Thymus (tissue), 11 donors: ENCODE measurements at regions not wholly inside any gene's neighbourhood (a gene's known extent, or its start where the extent isn't known, plus 50 kb on each side); places are given as distances from the start of the nearest gene placed in this dataset.

Source experiments
- DNase-seq, 9 donors: peaks; one replicate each; pipeline ENCODE4 v3.0.0-alpha.2; 2013; ENCODE audit warnings: low spot score in 9 of 9, low read depth in 6 of 9, missing footprints in 1 of 9
- H3K27ac ChIP-seq, 2 donors: one replicate each; pipeline ENCODE4 v1.5.1; 2013; ENCODE audit warnings: control low read depth in 1 of 2, low read depth in 1 of 2, low read length in 1 of 2, mild to moderate bottlenecking in 1 of 2, moderate library complexity in 1 of 2
- H3K27me3 ChIP-seq, 2 donors: one replicate each; pipeline ENCODE4 v1.5.1; 2013; ENCODE audit warnings: low read length in 1 of 2; ENCODE audit not compliant: control insufficient read depth in 2 of 2, insufficient read depth in 1 of 2
- H3K36me3 ChIP-seq, 2 donors: one replicate each; pipeline ENCODE4 v1.5.1; 2013; ENCODE audit warnings: low read length in 1 of 2, mild to moderate bottlenecking in 1 of 2, moderate library complexity in 1 of 2; ENCODE audit not compliant: control insufficient read depth in 2 of 2, insufficient read depth in 2 of 2
- H3K4me1 ChIP-seq, 2 donors: one replicate each; pipeline ENCODE4 v1.5.1; 2013; ENCODE audit warnings: low read length in 2 of 2; ENCODE audit not compliant: control insufficient read depth in 2 of 2, insufficient read depth in 2 of 2
- H3K4me3 ChIP-seq, 2 donors: one replicate each; pipeline ENCODE4 v1.5.1; 2013; ENCODE audit warnings: low read length in 2 of 2, control low read depth in 1 of 2, mild to moderate bottlenecking in 1 of 2
- H3K9me3 ChIP-seq, 2 donors: one replicate each; pipeline ENCODE4 v1.5.1; 2013; ENCODE audit warnings: low read length in 1 of 2, mild to moderate bottlenecking in 1 of 2; ENCODE audit not compliant: control insufficient read depth in 2 of 2, insufficient read depth in 1 of 2
- WGBS: extraction: QIAGEN DNeasy Blood & Tissue Kit; methylation state at CpG from one replicate; pipeline ENCODE4 v1.1.7; 2013; 5-methylcytosine and 5-hydroxymethylcytosine counted together
- donor health status: healthy.

DNA sequence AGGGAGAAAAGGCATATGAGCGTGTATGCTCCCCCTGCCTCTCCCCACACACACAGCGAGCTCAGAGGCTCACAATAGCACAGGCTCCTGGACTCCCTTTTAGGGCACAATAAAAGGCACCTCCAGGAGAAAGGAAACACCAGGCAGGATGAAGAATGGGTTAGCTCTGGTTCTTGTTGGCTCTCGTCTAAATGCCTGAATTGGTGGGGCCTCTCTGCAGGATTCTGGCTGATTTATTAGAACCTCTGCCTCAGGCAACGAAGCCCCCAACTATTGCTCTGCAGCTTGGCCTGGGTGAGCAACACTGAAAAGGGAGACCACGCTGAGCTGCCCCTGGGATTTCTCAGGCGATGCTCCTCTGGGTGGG is 590.9 kb upstream of the PLXNA2 start:
- no peak overlapping the region for H3K4me3 ChIP-seq
- H3K27me3 ChIP-seq: peaks cover 0 to 2% of the 10 kb centered on the region in 2 donors
- WGBS: 91% methylated on average over 6 of the region's 6 CpGs
- no peaks in the 10 kb centered on the region for H3K9me3 ChIP-seq
- H3K36me3 ChIP-seq: no peaks in the 10 kb centered on the region
- no peak for DNase-seq
- H3K4me1 ChIP-seq: no peaks in the 10 kb centered on the region
- H3K27ac ChIP-seq: no peak overlapping the region

DNA sequence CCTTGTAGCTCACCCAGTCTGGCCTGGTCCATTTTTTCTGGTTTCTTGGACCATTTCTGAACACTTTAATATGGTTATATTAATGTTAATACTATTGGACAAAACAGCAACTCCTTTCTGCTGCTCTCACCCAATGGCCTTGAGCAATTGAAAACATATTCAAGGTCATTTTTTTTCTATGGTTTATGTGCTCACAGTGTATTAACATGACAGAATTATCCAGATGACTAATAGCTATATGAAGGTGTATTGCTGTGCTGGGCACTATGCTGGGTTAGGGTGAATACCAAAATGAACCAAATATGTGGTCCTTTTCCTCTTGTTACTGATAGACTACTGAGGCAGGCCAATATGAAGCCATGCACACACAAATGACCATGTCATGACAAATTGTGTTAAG is 591.6 kb upstream of the PLXNA2 start:
- no peak overlapping the region for H3K27ac ChIP-seq
- H3K4me1 ChIP-seq: no peaks in the 10 kb centered on the region
- peaks cover 0 to 2% of the 10 kb centered on the region in 2 donors for H3K27me3 ChIP-seq
- no peak for DNase-seq
- H3K9me3 ChIP-seq: no peaks in the 10 kb centered on the region
- H3K4me3 ChIP-seq: no peak overlapping the region
- H3K36me3 ChIP-seq: no peaks in the 10 kb centered on the region

DNA sequence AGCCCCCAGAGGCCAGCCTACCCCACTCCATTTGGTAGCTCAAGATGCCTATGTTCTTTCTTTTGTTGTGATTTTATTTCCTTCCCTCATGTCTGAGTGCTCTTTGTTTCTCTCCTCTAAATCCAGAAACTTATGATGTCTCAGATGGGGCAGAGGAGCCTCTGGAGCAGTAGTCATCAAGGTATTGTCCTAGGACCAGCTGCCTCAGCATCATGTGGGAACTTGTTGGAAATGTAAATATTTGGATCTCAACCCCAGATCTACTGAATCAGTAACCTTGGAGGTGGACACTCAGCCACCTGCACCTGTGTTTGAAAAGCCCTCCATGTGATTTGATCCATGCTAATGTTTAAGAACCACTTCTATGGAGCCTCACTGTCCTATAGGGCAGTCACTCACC is 593.1 kb upstream of the PLXNA2 start:
- DNase-seq: no peak
- H3K36me3 ChIP-seq: no peaks in the 10 kb centered on the region
- no peaks in the 10 kb centered on the region for H3K9me3 ChIP-seq
- H3K27me3 ChIP-seq: peaks cover 0 to 2% of the 10 kb centered on the region in 2 donors
- no peak overlapping the region for H3K27ac ChIP-seq
- no peaks in the 10 kb centered on the region for H3K4me1 ChIP-seq
- H3K4me3 ChIP-seq: no peak overlapping the region

DNA sequence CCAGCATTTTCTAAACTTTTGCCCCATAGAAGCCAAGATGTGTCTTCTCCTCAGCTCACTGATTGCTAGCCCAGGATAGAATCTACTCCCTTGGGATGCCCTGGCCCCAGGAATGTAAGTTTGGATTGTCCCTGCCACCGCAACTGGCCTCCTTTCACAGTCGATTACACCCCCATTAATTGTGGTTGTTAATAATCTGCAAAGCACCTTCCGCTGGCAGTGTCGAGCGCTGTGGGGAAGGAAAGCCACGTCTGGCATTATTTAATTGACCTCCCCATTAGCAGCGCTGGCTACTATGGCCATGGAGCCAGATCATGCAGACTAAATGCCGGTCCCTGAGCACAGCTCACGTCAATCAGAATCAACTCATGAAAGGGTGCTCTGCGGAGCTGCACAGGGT is 597.3 kb upstream of the PLXNA2 start:
- H3K36me3 ChIP-seq: no peaks in the 10 kb centered on the region
- no peaks in the 10 kb centered on the region for H3K4me1 ChIP-seq
- WGBS: 96% methylated on average over 10 of the region's 10 CpGs
- no peak for DNase-seq
- H3K9me3 ChIP-seq: no peaks in the 10 kb centered on the region
- H3K4me3 ChIP-seq: no peak overlapping the region
- H3K27me3 ChIP-seq: no peaks in the 10 kb centered on the region
- H3K27ac ChIP-seq: no peak overlapping the region

DNA sequence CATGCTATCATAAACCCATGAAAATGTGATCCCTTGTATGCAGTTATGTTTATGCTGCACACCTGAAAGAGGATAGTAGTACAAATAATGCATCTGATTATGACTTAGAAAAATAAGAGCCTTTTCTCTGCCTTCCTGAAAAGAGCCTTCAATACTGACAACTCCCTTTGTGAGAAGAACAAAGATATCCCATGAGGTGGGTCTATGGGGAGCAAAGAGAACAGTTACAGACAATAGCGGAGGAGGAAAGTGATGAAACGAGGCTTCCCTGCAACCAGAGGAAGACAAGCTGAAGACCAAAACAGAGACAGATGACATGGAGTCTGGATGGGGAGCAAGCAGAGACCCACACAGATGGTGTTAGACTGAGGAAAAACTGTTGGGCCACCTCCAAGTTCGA is 598.3 kb upstream of the PLXNA2 start:
- Histone ChIP-seq H3K27me3 (no peaks in the 10 kb centered on the region), H3K36me3 (no peaks in the 10 kb centered on the region), H3K27ac (no peak overlapping the region), H3K4me3 (no peak overlapping the region), H3K9me3 (no peaks in the 10 kb centered on the region), H3K4me1 (no peaks in the 10 kb centered on the region)
- no peak for DNase-seq
- 95% methylated on average over 3 of the region's 3 CpGs for WGBS

DNA sequence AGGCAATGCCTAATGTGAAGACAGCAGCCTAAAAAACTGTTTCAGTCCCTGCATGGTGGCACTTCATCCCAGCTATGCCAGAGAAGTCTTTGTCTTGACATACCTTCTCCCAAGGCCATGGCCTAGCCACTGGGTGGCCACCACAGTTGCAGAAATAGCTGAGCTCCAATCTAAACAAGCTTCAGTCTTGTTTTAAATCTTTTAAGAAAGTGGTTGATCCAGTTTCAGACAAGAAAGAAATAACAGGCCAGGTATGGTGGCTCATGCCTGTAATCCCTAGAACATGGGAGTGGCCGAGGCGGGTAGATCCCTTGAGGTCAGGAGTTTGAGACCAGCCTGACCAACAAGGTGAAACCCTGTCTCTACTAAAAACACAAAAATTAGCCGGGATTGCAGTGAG is 600.0 kb upstream of the PLXNA2 start:
- no peak for DNase-seq
- no peak overlapping the region for H3K4me3 ChIP-seq
- H3K27ac ChIP-seq: no peak overlapping the region
- no peaks in the 10 kb centered on the region for H3K4me1 ChIP-seq
- no peaks in the 10 kb centered on the region for H3K9me3 ChIP-seq
- H3K36me3 ChIP-seq: no peaks in the 10 kb centered on the region
- WGBS: 79% methylated on average over 3 of the region's 3 CpGs
- H3K27me3 ChIP-seq: no peaks in the 10 kb centered on the region

DNA sequence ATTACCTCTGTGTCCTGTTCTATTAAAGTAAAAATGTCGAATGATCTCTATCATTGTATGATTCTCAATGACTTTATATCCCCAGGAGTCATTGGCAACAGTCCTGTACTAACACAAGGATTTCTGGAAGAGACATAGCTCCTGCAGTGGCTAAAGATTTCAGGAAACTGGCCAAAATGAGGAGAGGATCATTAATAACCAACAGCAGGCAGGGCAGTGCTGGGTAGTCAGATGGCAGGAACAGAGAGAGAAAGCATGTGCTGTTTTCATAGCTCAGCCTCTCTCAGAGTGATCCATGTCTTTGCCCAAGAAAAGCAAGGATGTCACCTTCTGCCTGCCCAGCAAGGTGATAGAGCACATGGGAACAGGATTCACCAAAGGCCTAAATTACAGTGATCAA is 604.7 kb upstream of the PLXNA2 start:
- H3K9me3 ChIP-seq: no peaks in the 10 kb centered on the region
- H3K4me3 ChIP-seq: no peak overlapping the region
- H3K36me3 ChIP-seq: no peaks in the 10 kb centered on the region
- no peaks in the 10 kb centered on the region for H3K27me3 ChIP-seq
- 87% methylated on average over 1 of the region's 1 CpG for WGBS
- H3K4me1 ChIP-seq: no peaks in the 10 kb centered on the region
- no peak for DNase-seq
- H3K27ac ChIP-seq: no peak overlapping the region

DNA sequence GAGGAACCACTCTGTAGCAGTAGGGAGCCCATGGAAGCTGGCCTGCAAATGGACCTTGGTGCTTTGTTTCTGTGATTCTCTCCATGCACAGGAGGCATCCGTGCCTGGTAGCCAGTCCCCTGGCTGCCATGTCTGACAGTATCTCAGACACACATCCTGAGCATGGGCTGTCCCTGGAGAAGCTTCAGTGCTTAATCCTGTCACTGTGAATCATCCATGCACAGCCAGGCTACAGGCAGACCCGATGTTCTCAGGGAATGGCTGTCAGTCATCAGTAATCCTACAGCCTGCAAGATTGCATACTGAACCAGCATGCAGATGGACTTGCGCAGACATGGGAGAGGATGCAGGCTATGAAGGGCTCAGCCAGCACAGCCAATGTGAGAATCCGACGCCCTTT is 606.3 kb upstream of the PLXNA2 start:
- no peak for DNase-seq
- Histone ChIP-seq H3K9me3 (no peaks in the 10 kb centered on the region), H3K27me3 (no peaks in the 10 kb centered on the region), H3K4me1 (no peaks in the 10 kb centered on the region), H3K36me3 (no peaks in the 10 kb centered on the region), H3K27ac (no peak overlapping the region), H3K4me3 (no peak overlapping the region)
- 93% methylated on average over 5 of the region's 5 CpGs for WGBS

DNA sequence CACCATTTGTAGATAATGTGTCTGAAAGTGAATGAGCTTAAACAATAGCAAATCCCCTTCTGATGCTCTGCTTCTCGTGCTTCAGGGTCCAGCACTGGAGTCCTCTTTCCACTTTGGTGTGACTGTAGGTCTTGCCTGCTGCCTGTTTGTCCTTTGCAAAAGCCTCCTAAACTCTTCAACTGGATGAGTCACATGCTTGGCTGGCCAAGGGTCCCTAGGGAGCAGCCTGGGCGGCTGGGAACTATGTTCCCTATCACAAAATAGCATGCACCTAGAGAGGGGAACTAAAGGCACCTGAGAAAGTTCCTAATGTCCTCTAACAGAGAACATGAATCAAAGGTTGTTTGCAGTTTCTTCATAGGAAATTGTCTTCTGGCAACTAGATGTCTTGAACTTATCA is 607.2 kb upstream of the PLXNA2 start:
- no peaks in the 10 kb centered on the region for H3K36me3 ChIP-seq
- H3K4me1 ChIP-seq: no peaks in the 10 kb centered on the region
- no peaks in the 10 kb centered on the region for H3K9me3 ChIP-seq
- DNase-seq: no peak
- 89% methylated on average over 2 of the region's 2 CpGs for WGBS
- H3K27me3 ChIP-seq: no peaks in the 10 kb centered on the region
- H3K4me3 ChIP-seq: no peak overlapping the region
- no peak overlapping the region for H3K27ac ChIP-seq

DNA sequence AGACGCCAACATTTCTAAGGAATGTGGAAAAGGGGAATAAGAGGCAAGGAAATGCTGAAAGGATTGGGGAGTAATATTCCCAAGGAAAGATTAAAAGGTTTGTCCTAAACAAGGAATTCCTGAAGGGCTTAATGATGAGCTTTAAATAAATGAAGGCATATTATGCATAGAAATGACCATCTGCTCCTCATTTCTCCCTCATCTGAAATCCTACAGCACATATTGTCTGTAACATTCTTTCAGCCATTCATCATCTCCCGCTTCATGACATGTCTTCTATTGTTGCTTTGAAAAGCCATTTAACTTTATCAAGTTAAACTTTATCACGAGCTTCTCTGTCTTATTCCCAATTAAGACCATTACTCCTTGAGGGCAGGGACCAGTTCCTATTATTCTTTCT is 608.7 kb upstream of the PLXNA2 start:
- no peaks in the 10 kb centered on the region for H3K4me1 ChIP-seq
- H3K36me3 ChIP-seq: no peaks in the 10 kb centered on the region
- H3K27me3 ChIP-seq: no peaks in the 10 kb centered on the region
- DNase-seq: no peak
- H3K27ac ChIP-seq: no peak overlapping the region
- 93% methylated on average over 3 of the region's 3 CpGs for WGBS
- no peaks in the 10 kb centered on the region for H3K9me3 ChIP-seq
- H3K4me3 ChIP-seq: no peak overlapping the region
